SK-N-SH (cell line): ENCODE measurements at regions not wholly inside any gene's neighbourhood (a gene's known extent, or its start where the extent isn't known, plus 50 kb on each side); places are given as distances from the start of the nearest gene placed in this dataset.

Experiments
- CTCF ChIA-PET: fragments of 300-600, 350-600 bp; formaldehyde crosslinking; extraction: SDS; loops from one replicate; lab custom pipeline; 2021; lab: Yijun Ruan, JAX
- POLR2A ChIA-PET: fragments of 350-600 bp; sonication (Branson Sonifier 250); formaldehyde crosslinking; extraction: SDS; loops from one replicate; lab custom pipeline; 2020; ENCODE audit warnings: antibody characterized with exemption, inconsistent platforms; lab: Yijun Ruan, JAX
- DNase-seq: peaks from one replicate; pipeline ENCODE4 v3.0.0; 2012
- H2AFZ ChIP-seq: fragments of 200-600 bp; sonication (generic); 2 replicates; pipeline ENCODE4 v1.8.1; 2016; ENCODE audit warnings: antibody characterized with exemption, mild to moderate bottlenecking, low read depth
- H3F3A ChIP-seq: fragments of 200-600 bp; sonication (generic); replicated peaks from 2 replicates; pipeline ENCODE3; 2016; ENCODE audit warnings: antibody characterized with exemption, mild to moderate bottlenecking; ENCODE audit not compliant: insufficient read depth
- H3K27ac ChIP-seq, 2 experiments: fragments of 200-500 bp in 1 of 2; fragments of 200-600 bp in 1 of 2; sonication (Bioruptor generic) in 1 of 2; sonication (generic), shearing (Covaris generic) in 1 of 2; 2 replicates each; pipeline versions ENCODE4 v1.5.1 to v1.6.1; 2014 to 2016; ENCODE audit warnings: low read depth in 2 of 2, inconsistent platforms in 1 of 2, low read length in 1 of 2, mild to moderate bottlenecking in 1 of 2, mixed read lengths in 1 of 2
- H3K27me3 ChIP-seq: fragments of 200-600 bp; sonication (generic), shearing (Covaris generic); 2 replicates; pipeline ENCODE4 v1.6.1; 2016; ENCODE audit warnings: mixed run types; ENCODE audit not compliant: insufficient read depth
- H3K36me3 ChIP-seq, 2 experiments: fragments of 200-500 bp in 1 of 2; fragments of 200-600 bp in 1 of 2; sonication (Bioruptor generic) in 1 of 2; sonication (generic) in 1 of 2; replicated peaks in 1 of 2; 2 replicates each; pipeline versions ENCODE3 to v1.5.1; 2014 to 2016; ENCODE audit warnings: low read length in 1 of 2, mild to moderate bottlenecking in 1 of 2; ENCODE audit not compliant: insufficient read depth in 2 of 2, control insufficient read depth in 1 of 2
- H3K4me1 ChIP-seq, 2 experiments: fragments of 200-500 bp in 1 of 2; fragments of 200-600 bp in 1 of 2; sonication (Bioruptor generic) in 1 of 2; sonication (generic), shearing (Covaris generic) in 1 of 2; 2 replicates each; pipeline versions ENCODE4 v1.5.1 to v1.6.1; 2014 to 2016; ENCODE audit warnings: low read depth in 1 of 2, low read length in 1 of 2, mixed run types in 1 of 2; ENCODE audit not compliant: insufficient read depth in 2 of 2, control insufficient read depth in 1 of 2
- H3K4me2 ChIP-seq: fragments of 200-600 bp; sonication (generic), shearing (Covaris generic); 2 replicates; pipeline ENCODE4 v1.6.1; 2017; ENCODE audit warnings: mixed run types
- H3K4me3 ChIP-seq, 2 experiments: fragments of 200-500 bp in 1 of 2; fragments of 200-600 bp in 1 of 2; sonication (Bioruptor generic) in 1 of 2; sonication (generic), shearing (Covaris generic) in 1 of 2; 2 replicates each; pipeline versions ENCODE4 v1.5.1 to v1.8.1; 2014 to 2016; ENCODE audit warnings: low read depth in 2 of 2, inconsistent platforms in 1 of 2, low read length in 1 of 2, mild to moderate bottlenecking in 1 of 2, mixed read lengths in 1 of 2, moderate library complexity in 1 of 2
- H3K79me2 ChIP-seq: fragments of 200-600 bp; sonication (generic); 2 replicates; pipeline ENCODE4 v1.8.1; 2017; ENCODE audit warnings: mild to moderate bottlenecking; ENCODE audit not compliant: insufficient read depth
- H3K9ac ChIP-seq: fragments of 200-600 bp; sonication (generic); 2 replicates; pipeline ENCODE4 v1.6.1; 2017; ENCODE audit warnings: mixed run types
- H3K9me2 ChIP-seq: fragments of 200-600 bp; sonication (generic); 2 replicates; pipeline ENCODE4 v1.6.1; 2017; ENCODE audit warnings: mixed run types
- H3K9me3 ChIP-seq: fragments of 200-600 bp; sonication (generic); 2 replicates; pipeline ENCODE4 v1.6.1; 2017; ENCODE audit warnings: mixed run types, mild to moderate bottlenecking, moderate library complexity
- H4K20me1 ChIP-seq: fragments of 200-600 bp; sonication (generic); 2 replicates; pipeline ENCODE4 v1.6.1; 2017; ENCODE audit warnings: mild to moderate bottlenecking, mixed run types; ENCODE audit not compliant: insufficient read depth
- EP300 ChIP-seq, 2 experiments: IDR thresholded peaks; 2 replicates each; pipeline versions ENCODE4 v1.4.0 to v1.6.1; 2012; ENCODE audit warnings: borderline replicate concordance in 1 of 2, low read depth in 1 of 2, low read length in 1 of 2
- FOXM1 ChIP-seq: IDR thresholded peaks from 2 replicates; pipeline ENCODE4 v1.4.0; 2012; ENCODE audit warnings: low read depth, mild to moderate bottlenecking
- GABPA ChIP-seq: IDR thresholded peaks from 2 replicates; pipeline ENCODE4 v1.4.0; 2012; ENCODE audit warnings: low read depth, mild to moderate bottlenecking
- GATA2 ChIP-seq: sonication (generic); formaldehyde crosslinking; IDR thresholded peaks from 2 replicates; pipeline ENCODE4 v1.5.0; 2020; ENCODE audit warnings: mild to moderate bottlenecking, missing genetic modification reagents
- MEF2A ChIP-seq: IDR thresholded peaks from 2 replicates; pipeline ENCODE4 v1.4.0; 2012; ENCODE audit warnings: low read depth, borderline replicate concordance
- MXI1 ChIP-seq: IDR thresholded peaks from 2 replicates; pipeline ENCODE4 v1.6.1; 2012; ENCODE audit warnings: mild to moderate bottlenecking, low read depth, low read length, improper control_type of control experiment
- NRF1 ChIP-seq: IDR thresholded peaks from 2 replicates; pipeline ENCODE4 v1.6.1; 2012; ENCODE audit warnings: low read depth, mild to moderate bottlenecking, low read length
- SIN3A ChIP-seq: IDR thresholded peaks from 2 replicates; pipeline ENCODE4 v1.6.1; 2012; ENCODE audit warnings: low read depth, mild to moderate bottlenecking, low read length, moderate library complexity, borderline replicate concordance
- SMC3 ChIP-seq: IDR thresholded peaks from 2 replicates; pipeline ENCODE4 v1.6.1; 2012; ENCODE audit warnings: low read depth, low read length, improper control_type of control experiment
- TCF12 ChIP-seq: IDR thresholded peaks from 2 replicates; pipeline ENCODE4 v1.4.0; 2012
- TEAD4 ChIP-seq: IDR thresholded peaks from 2 replicates; pipeline ENCODE4 v1.4.0; 2012; ENCODE audit warnings: mild to moderate bottlenecking, borderline replicate concordance; ENCODE audit not compliant: insufficient read depth
- YY1 ChIP-seq: IDR thresholded peaks from 2 replicates; pipeline ENCODE4 v1.4.0; 2012; ENCODE audit warnings: low read depth, mild to moderate bottlenecking
- WGBS: methylation state at CpG from one replicate; pipeline ENCODE4 v1.1.6; 2017; ENCODE audit warnings: low lambda C conversion rate; 5-methylcytosine and 5-hydroxymethylcytosine counted together
- TF ChIP-seq, protein P1 (sequence below): IDR thresholded peaks from 2 replicates; pipeline ENCODE4 v1.6.1; 2012; ENCODE audit warnings: mild to moderate bottlenecking, low read depth, low read length, moderate library complexity
- TF ChIP-seq, protein P2 (sequence below): fragments of 150-350 bp; IDR thresholded peaks from 2 replicates; pipeline ENCODE4 v1.6.1; 2016; ENCODE audit warnings: mild to moderate bottlenecking, low read depth, low read length
- TF ChIP-seq, protein P3 (sequence below): IDR thresholded peaks from 2 replicates; pipeline ENCODE4; 2012
- TF ChIP-seq, protein P4 (sequence below): IDR thresholded peaks from 2 replicates; pipeline ENCODE4 v1.4.0; 2012; ENCODE audit warnings: low read depth
- TF ChIP-seq, protein P5 (sequence below): IDR thresholded peaks from 2 replicates; pipeline ENCODE4 v1.4.0; 2012; ENCODE audit warnings: low read depth, borderline replicate concordance
- TF ChIP-seq, protein P6 (sequence below): IDR thresholded peaks from 2 replicates; pipeline ENCODE4 v1.4.0; 2012; ENCODE audit warnings: low read depth, borderline replicate concordance

DNA sequence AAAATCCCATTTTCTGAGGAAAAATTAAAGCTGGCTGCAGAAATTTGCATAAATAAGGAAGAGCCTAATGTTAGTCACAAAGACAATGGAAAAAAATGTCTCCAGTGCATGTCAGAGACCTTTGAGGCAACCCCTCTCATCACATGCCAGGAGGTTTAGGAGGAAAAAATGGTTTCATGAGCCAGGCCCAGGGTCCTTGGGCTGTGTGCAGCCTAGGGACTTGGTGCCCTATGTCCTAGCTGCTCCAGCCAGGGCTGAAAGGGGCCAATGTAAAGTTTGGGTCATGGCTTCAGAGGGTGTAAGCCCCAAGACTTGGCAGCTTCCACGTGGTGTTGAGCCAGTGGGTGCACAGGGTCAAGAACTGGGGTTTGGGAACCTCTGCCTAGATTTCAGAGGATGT, 1252.6 kb downstream of the PCDH9 start:
- ChIA-PET POLR2A (no interaction called here), CTCF (no interaction called here)
- Histone ChIP-seq H3K79me2 (no peaks in the 10 kb centered on the region), H3K27ac (no peak overlapping the region), H2AFZ (no peak overlapping the region), H3K4me1 (no peaks in the 10 kb centered on the region), H3K4me3 (no peak overlapping the region), H3K27me3 (no peaks in the 10 kb centered on the region), H3K9me3 (no peaks in the 10 kb centered on the region), H3K4me2 (no peak overlapping the region), H3K9ac (no peak overlapping the region), H3K36me3 (no peaks in the 10 kb centered on the region), H3K9me2 (peaks cover 3% of the 10 kb centered on the region; the same call in 1 of the 2 replicates), H4K20me1 (no peaks in the 10 kb centered on the region), H3F3A (no peaks in the 10 kb centered on the region)
- 0% methylated on average over 1 of the region's 1 CpG for WGBS
- TF ChIP-seq FOXM1 = no peak
- TF ChIP-seq SMC3 = no peak
- TF ChIP-seq, protein P1, sequence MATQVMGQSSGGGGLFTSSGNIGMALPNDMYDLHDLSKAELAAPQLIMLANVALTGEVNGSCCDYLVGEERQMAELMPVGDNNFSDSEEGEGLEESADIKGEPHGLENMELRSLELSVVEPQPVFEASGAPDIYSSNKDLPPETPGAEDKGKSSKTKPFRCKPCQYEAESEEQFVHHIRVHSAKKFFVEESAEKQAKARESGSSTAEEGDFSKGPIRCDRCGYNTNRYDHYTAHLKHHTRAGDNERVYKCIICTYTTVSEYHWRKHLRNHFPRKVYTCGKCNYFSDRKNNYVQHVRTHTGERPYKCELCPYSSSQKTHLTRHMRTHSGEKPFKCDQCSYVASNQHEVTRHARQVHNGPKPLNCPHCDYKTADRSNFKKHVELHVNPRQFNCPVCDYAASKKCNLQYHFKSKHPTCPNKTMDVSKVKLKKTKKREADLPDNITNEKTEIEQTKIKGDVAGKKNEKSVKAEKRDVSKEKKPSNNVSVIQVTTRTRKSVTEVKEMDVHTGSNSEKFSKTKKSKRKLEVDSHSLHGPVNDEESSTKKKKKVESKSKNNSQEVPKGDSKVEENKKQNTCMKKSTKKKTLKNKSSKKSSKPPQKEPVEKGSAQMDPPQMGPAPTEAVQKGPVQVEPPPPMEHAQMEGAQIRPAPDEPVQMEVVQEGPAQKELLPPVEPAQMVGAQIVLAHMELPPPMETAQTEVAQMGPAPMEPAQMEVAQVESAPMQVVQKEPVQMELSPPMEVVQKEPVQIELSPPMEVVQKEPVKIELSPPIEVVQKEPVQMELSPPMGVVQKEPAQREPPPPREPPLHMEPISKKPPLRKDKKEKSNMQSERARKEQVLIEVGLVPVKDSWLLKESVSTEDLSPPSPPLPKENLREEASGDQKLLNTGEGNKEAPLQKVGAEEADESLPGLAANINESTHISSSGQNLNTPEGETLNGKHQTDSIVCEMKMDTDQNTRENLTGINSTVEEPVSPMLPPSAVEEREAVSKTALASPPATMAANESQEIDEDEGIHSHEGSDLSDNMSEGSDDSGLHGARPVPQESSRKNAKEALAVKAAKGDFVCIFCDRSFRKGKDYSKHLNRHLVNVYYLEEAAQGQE = no peak
- DNase-seq = no peak

DNA sequence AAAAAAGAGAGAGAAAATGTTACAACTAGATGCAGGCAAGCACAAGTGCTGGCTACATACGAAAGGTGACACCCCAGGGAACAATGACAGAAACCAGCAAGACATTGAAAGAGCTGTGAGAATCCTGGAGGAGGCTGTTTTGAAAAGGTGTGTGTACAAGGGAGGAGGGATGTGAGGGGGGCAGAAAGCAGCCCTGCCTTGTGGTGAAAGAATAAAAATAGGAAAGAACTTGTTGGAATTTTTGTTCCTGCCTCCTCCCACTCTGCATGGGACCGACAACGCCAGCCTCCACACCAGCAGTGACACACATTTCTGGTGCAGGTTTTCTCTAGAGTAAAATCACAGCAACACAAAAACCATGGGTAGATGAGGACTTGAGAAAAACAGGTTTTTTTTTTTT, 1258.6 kb downstream of the PCDH9 start:
- TF ChIP-seq MEF2A (no peak), SMC3 (no peak), YY1 (no peak), FOXM1 (no peak), NRF1 (no peak), TEAD4 (no peak), TCF12 (no peak), GABPA (no peak), GATA2 (no peak), SIN3A (no peak), EP300 (IDR thresholded peaks at IDR 0.05; ENCODE audit: borderline replicate concordance in 1 of 2, low read depth in 1 of 2, low read length in 1 of 2) (no peak), MXI1 (no peak)
- TF ChIP-seq, protein P2, sequence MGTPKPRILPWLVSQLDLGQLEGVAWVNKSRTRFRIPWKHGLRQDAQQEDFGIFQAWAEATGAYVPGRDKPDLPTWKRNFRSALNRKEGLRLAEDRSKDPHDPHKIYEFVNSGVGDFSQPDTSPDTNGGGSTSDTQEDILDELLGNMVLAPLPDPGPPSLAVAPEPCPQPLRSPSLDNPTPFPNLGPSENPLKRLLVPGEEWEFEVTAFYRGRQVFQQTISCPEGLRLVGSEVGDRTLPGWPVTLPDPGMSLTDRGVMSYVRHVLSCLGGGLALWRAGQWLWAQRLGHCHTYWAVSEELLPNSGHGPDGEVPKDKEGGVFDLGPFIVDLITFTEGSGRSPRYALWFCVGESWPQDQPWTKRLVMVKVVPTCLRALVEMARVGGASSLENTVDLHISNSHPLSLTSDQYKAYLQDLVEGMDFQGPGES = no peak
- TF ChIP-seq, protein P3, sequence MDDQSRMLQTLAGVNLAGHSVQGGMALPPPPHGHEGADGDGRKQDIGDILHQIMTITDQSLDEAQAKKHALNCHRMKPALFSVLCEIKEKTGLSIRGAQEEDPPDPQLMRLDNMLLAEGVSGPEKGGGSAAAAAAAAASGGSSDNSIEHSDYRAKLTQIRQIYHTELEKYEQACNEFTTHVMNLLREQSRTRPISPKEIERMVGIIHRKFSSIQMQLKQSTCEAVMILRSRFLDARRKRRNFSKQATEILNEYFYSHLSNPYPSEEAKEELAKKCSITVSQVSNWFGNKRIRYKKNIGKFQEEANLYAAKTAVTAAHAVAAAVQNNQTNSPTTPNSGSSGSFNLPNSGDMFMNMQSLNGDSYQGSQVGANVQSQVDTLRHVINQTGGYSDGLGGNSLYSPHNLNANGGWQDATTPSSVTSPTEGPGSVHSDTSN = no peak
- TF ChIP-seq, protein P4, sequence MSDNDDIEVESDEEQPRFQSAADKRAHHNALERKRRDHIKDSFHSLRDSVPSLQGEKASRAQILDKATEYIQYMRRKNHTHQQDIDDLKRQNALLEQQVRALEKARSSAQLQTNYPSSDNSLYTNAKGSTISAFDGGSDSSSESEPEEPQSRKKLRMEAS = no peak
- TF ChIP-seq, protein P5, sequence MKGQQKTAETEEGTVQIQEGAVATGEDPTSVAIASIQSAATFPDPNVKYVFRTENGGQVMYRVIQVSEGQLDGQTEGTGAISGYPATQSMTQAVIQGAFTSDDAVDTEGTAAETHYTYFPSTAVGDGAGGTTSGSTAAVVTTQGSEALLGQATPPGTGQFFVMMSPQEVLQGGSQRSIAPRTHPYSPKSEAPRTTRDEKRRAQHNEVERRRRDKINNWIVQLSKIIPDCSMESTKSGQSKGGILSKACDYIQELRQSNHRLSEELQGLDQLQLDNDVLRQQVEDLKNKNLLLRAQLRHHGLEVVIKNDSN = no peak
- TF ChIP-seq, protein P6, sequence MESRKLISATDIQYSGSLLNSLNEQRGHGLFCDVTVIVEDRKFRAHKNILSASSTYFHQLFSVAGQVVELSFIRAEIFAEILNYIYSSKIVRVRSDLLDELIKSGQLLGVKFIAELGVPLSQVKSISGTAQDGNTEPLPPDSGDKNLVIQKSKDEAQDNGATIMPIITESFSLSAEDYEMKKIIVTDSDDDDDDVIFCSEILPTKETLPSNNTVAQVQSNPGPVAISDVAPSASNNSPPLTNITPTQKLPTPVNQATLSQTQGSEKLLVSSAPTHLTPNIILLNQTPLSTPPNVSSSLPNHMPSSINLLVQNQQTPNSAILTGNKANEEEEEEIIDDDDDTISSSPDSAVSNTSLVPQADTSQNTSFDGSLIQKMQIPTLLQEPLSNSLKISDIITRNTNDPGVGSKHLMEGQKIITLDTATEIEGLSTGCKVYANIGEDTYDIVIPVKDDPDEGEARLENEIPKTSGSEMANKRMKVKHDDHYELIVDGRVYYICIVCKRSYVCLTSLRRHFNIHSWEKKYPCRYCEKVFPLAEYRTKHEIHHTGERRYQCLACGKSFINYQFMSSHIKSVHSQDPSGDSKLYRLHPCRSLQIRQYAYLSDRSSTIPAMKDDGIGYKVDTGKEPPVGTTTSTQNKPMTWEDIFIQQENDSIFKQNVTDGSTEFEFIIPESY = no peak
- 96% methylated on average over 3 of the region's 3 CpGs for WGBS

More for the DNA sequence above, 1258.6 kb downstream of the PCDH9 start:
- Histone ChIP-seq H3K9me3 (no peaks in the 10 kb centered on the region), H3K4me3 (no peak overlapping the region), H3K4me2 (no peak overlapping the region), H3K4me1 (peaks cover 0 to 4% of the 10 kb centered on the region in 2 experiments; a peak in 1 of 4 replicates), H3K9me2 (no peaks in the 10 kb centered on the region; the same call in 1 of the 2 replicates), H2AFZ (peak overlapping the region; percentile 65; the same call in 1 of the 2 replicates), H3K79me2 (no peaks in the 10 kb centered on the region), H4K20me1 (no peaks in the 10 kb centered on the region), H3K27ac (no peak overlapping the region), H3K36me3 (no peaks in the 10 kb centered on the region), H3K27me3 (no peaks in the 10 kb centered on the region), H3F3A (no peaks in the 10 kb centered on the region), H3K9ac (no peak overlapping the region)
- no peak for DNase-seq
- CTCF ChIA-PET = no interaction called here
- POLR2A ChIA-PET = no interaction called here
